Sigmoid colon (tissue), 4 donors: ENCODE measurements at regions not wholly inside any gene's neighbourhood (a gene's known extent, or its start where the extent isn't known, plus 50 kb on each side); places are given as distances from the start of the nearest gene placed in this dataset.

ENCODE experiments used
- EP300 ChIP-seq, 4 donors: sonication (generic); formaldehyde crosslinking; IDR thresholded peaks; one replicate each; pipeline ENCODE4 v1.6.1; 2017; ENCODE audit warnings: antibody characterized with exemption in 4 of 4
- POLR2A ChIP-seq, 2 donors: fragments of 450-650 bp; IDR thresholded peaks; one replicate each; pipeline ENCODE4 v1.6.1; 2016; ENCODE audit warnings: antibody characterized with exemption in 2 of 2, mild to moderate bottlenecking in 2 of 2, moderate library complexity in 2 of 2
- POLR2AphosphoS5 ChIP-seq, 4 donors: sonication (generic); formaldehyde crosslinking; IDR thresholded peaks; one replicate each; pipeline ENCODE4 v1.6.1; 2017; ENCODE audit warnings: antibody characterized with exemption in 4 of 4
- TF ChIP-seq, protein P1 (sequence below), 4 experiments: fragments of 450-650 bp in 3 of 4; fragments of 200-600 bp in 1 of 4; IDR thresholded peaks; one replicate each; pipeline ENCODE4 v1.5.1; 2016 to 2019; ENCODE audit warnings: antibody characterized with exemption in 4 of 4, mild to moderate bottlenecking in 3 of 4, moderate library complexity in 2 of 4

DNA sequence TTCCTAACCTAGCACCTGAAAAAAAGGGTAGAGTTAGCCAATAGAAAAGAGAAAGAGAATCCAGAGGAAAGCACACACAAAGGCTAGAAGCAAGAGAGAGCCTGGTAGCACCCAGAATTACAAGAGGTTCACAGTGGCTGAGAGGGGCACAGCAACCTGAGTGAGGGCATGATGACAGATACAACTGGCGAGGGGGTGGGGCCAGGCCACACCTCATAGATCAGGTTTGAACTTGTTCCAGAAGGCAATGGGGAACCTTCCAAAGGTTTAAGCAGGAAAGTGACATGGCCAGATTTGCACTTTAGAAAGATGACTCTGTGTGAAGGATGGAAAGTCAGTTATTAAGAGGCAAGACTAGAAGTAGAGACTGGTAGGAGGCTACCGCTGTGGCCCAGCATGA, 148.0 kb downstream of the TTC32 start:
- TF ChIP-seq, protein P1, sequence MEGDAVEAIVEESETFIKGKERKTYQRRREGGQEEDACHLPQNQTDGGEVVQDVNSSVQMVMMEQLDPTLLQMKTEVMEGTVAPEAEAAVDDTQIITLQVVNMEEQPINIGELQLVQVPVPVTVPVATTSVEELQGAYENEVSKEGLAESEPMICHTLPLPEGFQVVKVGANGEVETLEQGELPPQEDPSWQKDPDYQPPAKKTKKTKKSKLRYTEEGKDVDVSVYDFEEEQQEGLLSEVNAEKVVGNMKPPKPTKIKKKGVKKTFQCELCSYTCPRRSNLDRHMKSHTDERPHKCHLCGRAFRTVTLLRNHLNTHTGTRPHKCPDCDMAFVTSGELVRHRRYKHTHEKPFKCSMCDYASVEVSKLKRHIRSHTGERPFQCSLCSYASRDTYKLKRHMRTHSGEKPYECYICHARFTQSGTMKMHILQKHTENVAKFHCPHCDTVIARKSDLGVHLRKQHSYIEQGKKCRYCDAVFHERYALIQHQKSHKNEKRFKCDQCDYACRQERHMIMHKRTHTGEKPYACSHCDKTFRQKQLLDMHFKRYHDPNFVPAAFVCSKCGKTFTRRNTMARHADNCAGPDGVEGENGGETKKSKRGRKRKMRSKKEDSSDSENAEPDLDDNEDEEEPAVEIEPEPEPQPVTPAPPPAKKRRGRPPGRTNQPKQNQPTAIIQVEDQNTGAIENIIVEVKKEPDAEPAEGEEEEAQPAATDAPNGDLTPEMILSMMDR (IDR thresholded peaks at IDR 0.05), result no peak
- TF ChIP-seq POLR2AphosphoS5 (IDR thresholded peaks at IDR 0.05) (no peak), POLR2A (IDR thresholded peaks at IDR 0.05) (no peak), EP300 (IDR thresholded peaks at IDR 0.05) (no peak)
